ENCODE measurements at regions not wholly inside any gene's neighbourhood (a gene's known extent, or its start where the extent isn't known, plus 50 kb on each side); places are given as distances from the start of the nearest gene placed in this dataset.

DNA sequence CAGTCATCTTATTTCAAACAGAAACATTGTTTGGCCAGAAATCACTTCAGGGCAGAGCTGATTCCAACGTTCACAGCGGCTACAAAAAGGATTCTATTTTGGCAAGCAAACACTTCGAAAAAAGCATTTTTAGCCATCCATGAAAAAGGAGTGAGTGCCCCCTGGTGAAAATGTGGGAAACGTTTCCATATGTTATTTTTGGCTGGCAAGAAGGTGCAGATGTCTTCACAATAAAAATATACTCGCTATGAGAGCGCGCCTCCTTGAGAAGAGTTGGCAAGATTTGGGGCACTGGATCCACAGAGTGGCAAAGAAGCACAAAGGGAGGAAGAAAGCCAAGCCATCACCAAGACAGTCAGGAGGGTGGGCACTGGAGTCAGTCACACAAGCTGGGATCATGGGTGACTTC is 191.1 kb downstream of the CHD9NB start:
- H3K9me2 ChIP-seq (replicated peaks; ENCODE audit: control insufficient read depth, low read length), result no peaks in the 10 kb centered on the region; the same call in 1 of the 2 replicates
- H3K27ac ChIP-seq (ENCODE audit: low read depth, low read length), result no peak overlapping the region
- no peaks in the 10 kb centered on the region for H3K27me3 ChIP-seq (ENCODE audit: control insufficient read depth, low read length)
- no peaks in the 10 kb centered on the region for H4K20me1 ChIP-seq (ENCODE audit: control insufficient read depth, insufficient read depth, low read depth, low read length)
- TF ChIP-seq EZH2phosphoT487 (IDR thresholded peaks at IDR 0.05; ENCODE audit: borderline replicate concordance, low read length), result no peak
- TF ChIP-seq, protein P1, sequence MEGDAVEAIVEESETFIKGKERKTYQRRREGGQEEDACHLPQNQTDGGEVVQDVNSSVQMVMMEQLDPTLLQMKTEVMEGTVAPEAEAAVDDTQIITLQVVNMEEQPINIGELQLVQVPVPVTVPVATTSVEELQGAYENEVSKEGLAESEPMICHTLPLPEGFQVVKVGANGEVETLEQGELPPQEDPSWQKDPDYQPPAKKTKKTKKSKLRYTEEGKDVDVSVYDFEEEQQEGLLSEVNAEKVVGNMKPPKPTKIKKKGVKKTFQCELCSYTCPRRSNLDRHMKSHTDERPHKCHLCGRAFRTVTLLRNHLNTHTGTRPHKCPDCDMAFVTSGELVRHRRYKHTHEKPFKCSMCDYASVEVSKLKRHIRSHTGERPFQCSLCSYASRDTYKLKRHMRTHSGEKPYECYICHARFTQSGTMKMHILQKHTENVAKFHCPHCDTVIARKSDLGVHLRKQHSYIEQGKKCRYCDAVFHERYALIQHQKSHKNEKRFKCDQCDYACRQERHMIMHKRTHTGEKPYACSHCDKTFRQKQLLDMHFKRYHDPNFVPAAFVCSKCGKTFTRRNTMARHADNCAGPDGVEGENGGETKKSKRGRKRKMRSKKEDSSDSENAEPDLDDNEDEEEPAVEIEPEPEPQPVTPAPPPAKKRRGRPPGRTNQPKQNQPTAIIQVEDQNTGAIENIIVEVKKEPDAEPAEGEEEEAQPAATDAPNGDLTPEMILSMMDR (IDR thresholded peaks at IDR 0.05; ENCODE audit: low read depth, low read length, poor library complexity, severe bottlenecking), result no peak
- H3K4me3 ChIP-seq (ENCODE audit: low read length), result no peak overlapping the region
- no peaks in the 10 kb centered on the region for H3K9me3 ChIP-seq (ENCODE audit: control insufficient read depth, insufficient read depth, low read length)
- no peak overlapping the region for H3K4me2 ChIP-seq (ENCODE audit: low read length)
- no peaks in the 10 kb centered on the region for H3F3A ChIP-seq (ENCODE audit: control insufficient read depth, insufficient read depth)
- no peaks in the 10 kb centered on the region for H3K4me1 ChIP-seq (ENCODE audit: control insufficient read depth, low read length)
- no peaks in the 10 kb centered on the region for H3K36me3 ChIP-seq (ENCODE audit: control insufficient read depth, low read length)
- no peaks in the 10 kb centered on the region for H3K79me2 ChIP-seq (ENCODE audit: control insufficient read depth, low read length)

DNA sequence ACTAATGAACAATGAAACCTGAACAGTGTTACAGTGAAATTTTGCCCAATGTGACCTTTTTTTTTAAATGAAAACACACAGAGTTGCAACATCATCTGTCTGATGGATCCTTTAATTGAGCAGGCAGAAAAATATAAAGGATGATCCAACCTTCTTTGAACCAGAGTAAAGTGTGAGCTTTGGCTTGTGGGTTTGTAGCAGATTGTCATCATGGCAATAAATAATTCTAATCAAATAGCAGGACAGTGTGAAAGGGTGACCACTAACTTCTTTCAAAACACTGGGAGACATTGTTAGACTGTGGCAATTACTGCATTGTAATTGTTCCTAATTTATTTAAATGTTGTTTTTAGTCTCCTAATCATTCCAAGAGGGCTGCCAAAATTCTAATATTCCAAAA is 197.2 kb downstream of the CHD9NB start:
- TF ChIP-seq EZH2phosphoT487 (IDR thresholded peaks at IDR 0.05; ENCODE audit: borderline replicate concordance, low read length), result no peak
- TF ChIP-seq, protein P1 (IDR thresholded peaks at IDR 0.05; ENCODE audit: low read depth, low read length, poor library complexity, severe bottlenecking), result no peak

DNA sequence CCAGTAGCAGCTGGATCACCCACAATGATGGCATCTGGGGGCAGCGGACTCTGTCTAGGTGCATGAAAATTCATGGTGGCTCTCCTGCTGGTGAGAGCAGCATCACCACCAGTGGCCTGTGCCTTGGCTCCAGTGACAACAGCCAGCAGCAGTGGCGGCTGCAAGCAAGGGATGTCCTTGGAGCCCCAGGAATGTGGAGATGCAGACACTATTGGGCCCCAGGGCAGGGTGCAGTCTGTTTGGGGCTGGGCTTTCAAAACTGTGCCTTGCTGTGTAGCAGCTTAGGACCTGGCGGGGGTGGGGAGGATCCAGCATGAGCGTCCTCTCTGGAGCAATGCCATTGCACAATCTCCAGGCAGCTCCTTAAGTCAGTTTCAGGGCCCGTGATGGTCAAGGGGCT is 199.7 kb downstream of the CHD9NB start:
- Histone ChIP-seq H3K4me3 (ENCODE audit: low read length) (no peak overlapping the region), H3K27ac (ENCODE audit: low read depth, low read length) (no peak overlapping the region), H3K4me1 (ENCODE audit: control insufficient read depth, low read length) (no peaks in the 10 kb centered on the region), H3F3A (ENCODE audit: control insufficient read depth, insufficient read depth) (no peaks in the 10 kb centered on the region), H3K27me3 (ENCODE audit: control insufficient read depth, low read length) (no peaks in the 10 kb centered on the region), H3K9me2 (replicated peaks; ENCODE audit: control insufficient read depth, low read length) (no peaks in the 10 kb centered on the region), H3K79me2 (ENCODE audit: control insufficient read depth, low read length) (no peaks in the 10 kb centered on the region), H3K36me3 (ENCODE audit: control insufficient read depth, low read length) (no peaks in the 10 kb centered on the region), H3K9me3 (ENCODE audit: control insufficient read depth, insufficient read depth, low read length) (no peaks in the 10 kb centered on the region; the same call in 1 of the 2 replicates), H4K20me1 (ENCODE audit: control insufficient read depth, insufficient read depth, low read depth, low read length) (no peaks in the 10 kb centered on the region), H3K4me2 (ENCODE audit: low read length) (no peak overlapping the region)
- TF ChIP-seq, protein P1 (IDR thresholded peaks at IDR 0.05; ENCODE audit: low read depth, low read length, poor library complexity, severe bottlenecking), result no peak
- no peak for TF ChIP-seq EZH2phosphoT487 (IDR thresholded peaks at IDR 0.05; ENCODE audit: borderline replicate concordance, low read length)

More for the DNA sequence above, 197.2 kb downstream of the CHD9NB start:
- Histone ChIP-seq H3K36me3 (ENCODE audit: control insufficient read depth, low read length) (no peaks in the 10 kb centered on the region), H3K79me2 (ENCODE audit: control insufficient read depth, low read length) (no peaks in the 10 kb centered on the region), H3K27ac (ENCODE audit: low read depth, low read length) (no peak overlapping the region), H3F3A (ENCODE audit: control insufficient read depth, insufficient read depth) (no peaks in the 10 kb centered on the region), H3K9me3 (ENCODE audit: control insufficient read depth, insufficient read depth, low read length) (no peaks in the 10 kb centered on the region; the same call in 1 of the 2 replicates), H3K9me2 (replicated peaks; ENCODE audit: control insufficient read depth, low read length) (no peaks in the 10 kb centered on the region), H3K4me3 (ENCODE audit: low read length) (no peak overlapping the region), H3K27me3 (ENCODE audit: control insufficient read depth, low read length) (no peaks in the 10 kb centered on the region), H3K4me1 (ENCODE audit: control insufficient read depth, low read length) (no peaks in the 10 kb centered on the region), H4K20me1 (ENCODE audit: control insufficient read depth, insufficient read depth, low read depth, low read length) (no peaks in the 10 kb centered on the region), H3K4me2 (ENCODE audit: low read length) (no peak overlapping the region)
